ENCODE measurements at regions not wholly inside any gene's neighbourhood (a gene's known extent, or its start where the extent isn't known, plus 50 kb on each side); places are given as distances from the start of the nearest gene placed in this dataset.
A peak's percentile ranks its signal among the peaks of the same experiment; 100 is the strongest.

- Histone ChIP-seq H3K4me2 (ENCODE audit: low read length) (no peak overlapping the region), H3K27ac (ENCODE audit: low read depth, low read length) (no peak overlapping the region), H2BK5ac (ENCODE audit: low read length) (no peak overlapping the region), H2BK120ac (ENCODE audit: low read depth, low read length) (no peak overlapping the region), H3K79me2 (ENCODE audit: control insufficient read depth, insufficient read depth, low read length) (no peaks in the 10 kb centered on the region), H3K23ac (ENCODE audit: low read length) (no peak overlapping the region), H3K56ac (ENCODE audit: low read length) (no peak overlapping the region), H3K4me3 (ENCODE audit: low read length) (no peak overlapping the region), H2BK15ac (replicated peaks; ENCODE audit: low read depth) (no peak overlapping the region), H4K5ac (ENCODE audit: low read length) (no peak overlapping the region), H4K8ac (ENCODE audit: low read depth, low read length) (no peak overlapping the region), H3K27me3 (ENCODE audit: insufficient read depth, low read length, poor library complexity) (no peaks in the 10 kb centered on the region), H3K79me1 (ENCODE audit: low read length) (no peaks in the 10 kb centered on the region), H3K9ac (ENCODE audit: low read length) (no peak overlapping the region), H3K18ac (ENCODE audit: low read length) (no peak overlapping the region), H3K36me3 (ENCODE audit: control insufficient read depth, insufficient read depth, low read length) (no peaks in the 10 kb centered on the region), H2AK5ac (ENCODE audit: low read length) (no peak overlapping the region), H3K4me1 (ENCODE audit: control insufficient read depth, low read depth, low read length) (no peaks in the 10 kb centered on the region), H3K4ac (ENCODE audit: low read depth, low read length) (no peak overlapping the region)
- DNase-seq = peak; percentile 31
- WGBS (ENCODE audit: extremely low coverage, insufficient coverage, low lambda C conversion rate) = no CpG with 5 or more reads among the region's 2 CpGs
Measured at GRCh38 chr22:27193636-27194035, 536.2 kb downstream of the MIAT start.

GRCh38 chr22:27194096-27194748 lies 536.8 kb downstream of the MIAT start:
- WGBS (ENCODE audit: extremely low coverage, insufficient coverage, low lambda C conversion rate) = no CpG with 5 or more reads among the region's 4 CpGs

GRCh38 chr22:27195094-27195493 lies 537.7 kb downstream of the MIAT start:
- Histone ChIP-seq H4K5ac (ENCODE audit: low read length) (no peak overlapping the region), H3K4me1 (ENCODE audit: control insufficient read depth, low read depth, low read length) (no peaks in the 10 kb centered on the region), H3K27ac (ENCODE audit: low read depth, low read length) (no peak overlapping the region)

More at GRCh38 chr22:27194096-27194748, 536.8 kb downstream of the MIAT start:
- H3K4me1 ChIP-seq (ENCODE audit: control insufficient read depth, low read depth, low read length) = no peaks in the 10 kb centered on the region
- H3K4me3 ChIP-seq (ENCODE audit: low read length) = no peak overlapping the region
- no peak overlapping the region for H4K8ac ChIP-seq (ENCODE audit: low read depth, low read length)
- H3K79me2 ChIP-seq (ENCODE audit: control insufficient read depth, insufficient read depth, low read length) = no peaks in the 10 kb centered on the region
- H3K18ac ChIP-seq (ENCODE audit: low read length) = no peak overlapping the region
- H3K79me1 ChIP-seq (ENCODE audit: low read length) = no peaks in the 10 kb centered on the region
- no peak overlapping the region for H3K9ac ChIP-seq (ENCODE audit: low read length)
- no peak overlapping the region for H2BK15ac ChIP-seq (replicated peaks; ENCODE audit: low read depth)
- no peaks in the 10 kb centered on the region for H3K36me3 ChIP-seq (ENCODE audit: control insufficient read depth, insufficient read depth, low read length)
- no peak overlapping the region for H4K5ac ChIP-seq (ENCODE audit: low read length)
- no peak overlapping the region for H3K4me2 ChIP-seq (ENCODE audit: low read length)
- H2BK5ac ChIP-seq (ENCODE audit: low read length) = no peak overlapping the region
- H3K56ac ChIP-seq (ENCODE audit: low read length) = no peak overlapping the region
- H2AK5ac ChIP-seq (ENCODE audit: low read length) = no peak overlapping the region
- no peaks in the 10 kb centered on the region for H3K27me3 ChIP-seq (ENCODE audit: insufficient read depth, low read length, poor library complexity)
- H3K23ac ChIP-seq (ENCODE audit: low read length) = no peak overlapping the region
- H3K4ac ChIP-seq (ENCODE audit: low read depth, low read length) = no peak overlapping the region
- DNase-seq = peak; percentile 85
- H3K27ac ChIP-seq (ENCODE audit: low read depth, low read length) = no peak overlapping the region
- no peak overlapping the region for H2BK120ac ChIP-seq (ENCODE audit: low read depth, low read length)

GRCh38 chr22:27195494-27195893 lies 538.1 kb downstream of the MIAT start:
- Histone ChIP-seq H3K9ac (ENCODE audit: low read length) (no peak overlapping the region), H3K79me2 (ENCODE audit: control insufficient read depth, insufficient read depth, low read length) (no peaks in the 10 kb centered on the region), H4K5ac (ENCODE audit: low read length) (no peak overlapping the region), H3K4me3 (ENCODE audit: low read length) (no peak overlapping the region), H3K4me1 (ENCODE audit: control insufficient read depth, low read depth, low read length) (no peaks in the 10 kb centered on the region), H3K36me3 (ENCODE audit: control insufficient read depth, insufficient read depth, low read length) (no peaks in the 10 kb centered on the region), H2BK15ac (replicated peaks; ENCODE audit: low read depth) (no peak overlapping the region), H3K79me1 (ENCODE audit: low read length) (no peaks in the 10 kb centered on the region), H3K56ac (ENCODE audit: low read length) (no peak overlapping the region), H3K18ac (ENCODE audit: low read length) (no peak overlapping the region), H3K27me3 (ENCODE audit: insufficient read depth, low read length, poor library complexity) (no peaks in the 10 kb centered on the region), H2BK5ac (ENCODE audit: low read length) (no peak overlapping the region), H3K4ac (ENCODE audit: low read depth, low read length) (no peak overlapping the region), H4K8ac (ENCODE audit: low read depth, low read length) (no peak overlapping the region), H3K4me2 (ENCODE audit: low read length) (no peak overlapping the region), H2AK5ac (ENCODE audit: low read length) (no peak overlapping the region), H2BK120ac (ENCODE audit: low read depth, low read length) (no peak overlapping the region), H3K23ac (ENCODE audit: low read length) (no peak overlapping the region), H3K27ac (ENCODE audit: low read depth, low read length) (no peak overlapping the region)
- WGBS (ENCODE audit: extremely low coverage, insufficient coverage, low lambda C conversion rate) = no CpG with 5 or more reads among the region's 5 CpGs
- DNase-seq = no peak

More at GRCh38 chr22:27195094-27195493, 537.7 kb downstream of the MIAT start:
- no CpG with 5 or more reads among the region's 20 CpGs for WGBS (ENCODE audit: extremely low coverage, insufficient coverage, low lambda C conversion rate)
- Histone ChIP-seq H3K4me2 (ENCODE audit: low read length) (no peak overlapping the region), H3K18ac (ENCODE audit: low read length) (no peak overlapping the region), H2BK5ac (ENCODE audit: low read length) (no peak overlapping the region), H2AK5ac (ENCODE audit: low read length) (no peak overlapping the region), H2BK120ac (ENCODE audit: low read depth, low read length) (no peak overlapping the region), H4K8ac (ENCODE audit: low read depth, low read length) (no peak overlapping the region), H3K23ac (ENCODE audit: low read length) (no peak overlapping the region), H3K79me1 (ENCODE audit: low read length) (no peaks in the 10 kb centered on the region), H3K36me3 (ENCODE audit: control insufficient read depth, insufficient read depth, low read length) (no peaks in the 10 kb centered on the region), H3K9ac (ENCODE audit: low read length) (no peak overlapping the region), H3K4me3 (ENCODE audit: low read length) (no peak overlapping the region), H3K56ac (ENCODE audit: low read length) (no peak overlapping the region), H3K79me2 (ENCODE audit: control insufficient read depth, insufficient read depth, low read length) (no peaks in the 10 kb centered on the region), H3K4ac (ENCODE audit: low read depth, low read length) (no peak overlapping the region), H2BK15ac (replicated peaks; ENCODE audit: low read depth) (no peak overlapping the region), H3K27me3 (ENCODE audit: insufficient read depth, low read length, poor library complexity) (no peaks in the 10 kb centered on the region)
- DNase-seq = no peak

GRCh38 chr22:27196606-27197005 lies 539.2 kb downstream of the MIAT start:
- no peak overlapping the region for H4K5ac ChIP-seq (ENCODE audit: low read length)
- no peaks in the 10 kb centered on the region for H3K27me3 ChIP-seq (ENCODE audit: insufficient read depth, low read length, poor library complexity)
- H2BK15ac ChIP-seq (replicated peaks; ENCODE audit: low read depth) = no peak overlapping the region
- H3K4ac ChIP-seq (ENCODE audit: low read depth, low read length) = no peak overlapping the region
- H3K27ac ChIP-seq (ENCODE audit: low read depth, low read length) = no peak overlapping the region
- no peak overlapping the region for H3K56ac ChIP-seq (ENCODE audit: low read length)
- WGBS (ENCODE audit: extremely low coverage, insufficient coverage, low lambda C conversion rate) = no CpG with 5 or more reads among the region's 4 CpGs
- no peak overlapping the region for H3K23ac ChIP-seq (ENCODE audit: low read length)
- DNase-seq = no peak
- H3K4me2 ChIP-seq (ENCODE audit: low read length) = no peak overlapping the region
- no peak overlapping the region for H2AK5ac ChIP-seq (ENCODE audit: low read length)
- H3K9ac ChIP-seq (ENCODE audit: low read length) = no peak overlapping the region
- no peak overlapping the region for H4K8ac ChIP-seq (ENCODE audit: low read depth, low read length)
- H3K4me3 ChIP-seq (ENCODE audit: low read length) = no peak overlapping the region
- H3K79me1 ChIP-seq (ENCODE audit: low read length) = no peaks in the 10 kb centered on the region
- no peak overlapping the region for H3K18ac ChIP-seq (ENCODE audit: low read length)
- H3K4me1 ChIP-seq (ENCODE audit: control insufficient read depth, low read depth, low read length) = no peaks in the 10 kb centered on the region
- no peak overlapping the region for H2BK5ac ChIP-seq (ENCODE audit: low read length)
- H3K36me3 ChIP-seq (ENCODE audit: control insufficient read depth, insufficient read depth, low read length) = no peaks in the 10 kb centered on the region
- H2BK120ac ChIP-seq (ENCODE audit: low read depth, low read length) = no peak overlapping the region
- H3K79me2 ChIP-seq (ENCODE audit: control insufficient read depth, insufficient read depth, low read length) = no peaks in the 10 kb centered on the region

- no CpG with 5 or more reads among the region's 4 CpGs for WGBS (ENCODE audit: extremely low coverage, insufficient coverage, low lambda C conversion rate)
- Histone ChIP-seq H3K18ac (ENCODE audit: low read length) (no peak overlapping the region), H3K9ac (ENCODE audit: low read length) (no peak overlapping the region), H3K79me2 (ENCODE audit: control insufficient read depth, insufficient read depth, low read length) (no peaks in the 10 kb centered on the region), H2BK15ac (replicated peaks; ENCODE audit: low read depth) (no peak overlapping the region), H2BK5ac (ENCODE audit: low read length) (no peak overlapping the region), H3K27ac (ENCODE audit: low read depth, low read length) (no peak overlapping the region), H3K27me3 (ENCODE audit: insufficient read depth, low read length, poor library complexity) (no peaks in the 10 kb centered on the region), H2AK5ac (ENCODE audit: low read length) (no peak overlapping the region), H3K79me1 (ENCODE audit: low read length) (no peaks in the 10 kb centered on the region), H3K36me3 (ENCODE audit: control insufficient read depth, insufficient read depth, low read length) (no peaks in the 10 kb centered on the region), H3K56ac (ENCODE audit: low read length) (no peak overlapping the region), H3K23ac (ENCODE audit: low read length) (no peak overlapping the region), H4K8ac (ENCODE audit: low read depth, low read length) (no peak overlapping the region), H3K4me3 (ENCODE audit: low read length) (no peak overlapping the region), H4K5ac (ENCODE audit: low read length) (no peak overlapping the region), H3K4me2 (ENCODE audit: low read length) (no peak overlapping the region), H2BK120ac (ENCODE audit: low read depth, low read length) (no peak overlapping the region), H3K4ac (ENCODE audit: low read depth, low read length) (no peak overlapping the region), H3K4me1 (ENCODE audit: control insufficient read depth, low read depth, low read length) (no peaks in the 10 kb centered on the region)
- no peak for DNase-seq
Measured at GRCh38 chr22:27197052-27197451, 539.7 kb downstream of the MIAT start.

Measured in mesendoderm (in vitro differentiated cells).